ENCODE measurements at regions not wholly inside any gene's neighbourhood (a gene's known extent, or its start where the extent isn't known, plus 50 kb on each side); places are given as distances from the start of the nearest gene placed in this dataset.

- DNase-seq (ENCODE audit: low read depth in 1 of 2, low spot score in 1 of 2) (no peak), ATAC-seq (no peak), FAIRE-seq (no peak)
- no peak overlapping the region for H3K27ac ChIP-seq
- WGBS (ENCODE audit: missing lambda C conversion rate) = 81% methylated on average over 4 of the region's 4 CpGs
- H3K4me2 ChIP-seq = no peak overlapping the region
- CTCF ChIA-PET = interaction anchor here (0.6 to 1.3 kb wide), 4 partner anchors 33 to 58 kb away, joined by 3 read pairs; a partner anchor contains a TSS
- peaks cover 4% of the 10 kb centered on the region for H3K4me1 ChIP-seq
- TF ChIP-seq TFCP2L1 (CRISPR knock-in tag; IDR thresholded peaks at IDR 0.05) (no peak), HMGXB4 (CRISPR knock-in tag; IDR thresholded peaks at IDR 0.05; ENCODE audit: borderline replicate concordance) (no peak), CHD4 (IDR thresholded peaks at IDR 0.05; ENCODE audit: borderline replicate concordance) (no peak), FOSL2 (IDR thresholded peaks at IDR 0.05) (no peak), FOSL2 (CRISPR knock-in tag; IDR thresholded peaks at IDR 0.05) (no peak), PHF8 (IDR thresholded peaks at IDR 0.05; ENCODE audit: borderline replicate concordance, low read depth) (no peak), CBX8 (IDR thresholded peaks at IDR 0.05) (no peak), NFE2L2 (conservative IDR thresholded peaks at IDR 0.05; ENCODE audit: low read length) (no peak)
- no peak overlapping the region for H3K4me3 ChIP-seq
- 0 out of 3 replicates have a peak, but pooled peaks cover 2% of the 10 kb centered on the region for H3K9me3 ChIP-seq
- POLR2A ChIA-PET = no interaction called here
Observed at GRCh38 chr6:26269531-26270485, 95.2 kb upstream of the BTN3A2 start.

GRCh38 chr6:26270486-26270861, 94.5 kb upstream of the BTN3A2 start:
- Histone ChIP-seq H3K4me2 (no peak overlapping the region), H3K4me3 (no peak overlapping the region), H3K9me3 (0 out of 3 replicates have a peak, but pooled peaks cover 2% of the 10 kb centered on the region), H3K4me1 (peaks cover 9% of the 10 kb centered on the region), H3K27ac (no peak overlapping the region)
- FAIRE-seq (no peak), DNase-seq (ENCODE audit: low read depth in 1 of 2, low spot score in 1 of 2) (no peak), ATAC-seq (no peak)
- POLR2A ChIA-PET = no interaction called here
- TF ChIP-seq SMC3 (IDR thresholded peaks at IDR 0.05) (no peak), MAZ (IDR thresholded peaks at IDR 0.05; ENCODE audit: borderline replicate concordance, low read depth, low read length) (no peak), BHLHE40 (IDR thresholded peaks at IDR 0.05; ENCODE audit: low read depth, low read length) (no peak), MYC (IDR thresholded peaks at IDR 0.05; ENCODE audit: borderline replicate concordance, low read length) (no peak), RNF2 (IDR thresholded peaks at IDR 0.05; ENCODE audit: borderline replicate concordance, low read depth) (no peak), HOXB13 (CRISPR knock-in tag; IDR thresholded peaks at IDR 0.05; ENCODE audit: low read depth) (no peak), HEYL (CRISPR knock-in tag; IDR thresholded peaks at IDR 0.05) (no peak), FOSL2 (IDR thresholded peaks at IDR 0.05) (no peak), FOSL2 (CRISPR knock-in tag; IDR thresholded peaks at IDR 0.05) (no peak), EP300 (IDR thresholded peaks at IDR 0.05) (no peak), RARB (CRISPR knock-in tag; IDR thresholded peaks at IDR 0.05) (no peak), GATA3 (IDR thresholded peaks at IDR 0.05; ENCODE audit: borderline replicate concordance) (no peak), CEBPB (IDR thresholded peaks at IDR 0.05) (no peak)
- CTCF ChIA-PET = interaction anchor here (0.8 to 1.3 kb wide), 3 partner anchors 34 to 54 kb away, joined by 3 read pairs; a partner anchor contains a TSS
- 83% methylated on average over 10 of the region's 10 CpGs for WGBS (ENCODE audit: missing lambda C conversion rate)

- no peak overlapping the region for H3K4me3 ChIP-seq
- no peak overlapping the region for H3K4me2 ChIP-seq
- CTCF ChIA-PET = interaction anchor here (0.8 to 1.3 kb wide), 3 partner anchors 34 to 54 kb away, joined by 3 read pairs; a partner anchor contains a TSS
- H3K9me3 ChIP-seq = 0 out of 3 replicates have a peak, but pooled peaks cover 2% of the 10 kb centered on the region
- DNase-seq (ENCODE audit: low read depth in 1 of 2, low spot score in 1 of 2) (no peak), FAIRE-seq (no peak), ATAC-seq (no peak)
- peak overlapping the region in 1 of 2 experiments; percentile 96; a peak in 1 of 6 replicates for H3K27ac ChIP-seq
- H3K4me1 ChIP-seq = peaks cover 12% of the 10 kb centered on the region
- 98% methylated on average over 49 of the region's 49 CpGs for WGBS (ENCODE audit: missing lambda C conversion rate)
- POLR2A ChIA-PET = no interaction called here
- no peak for TF ChIP-seq HOXA7 (CRISPR knock-in tag; IDR thresholded peaks at IDR 0.05)
- TF ChIP-seq REST (IDR thresholded peaks at IDR 0.05) = no peak
- no peak for TF ChIP-seq RFX5 (IDR thresholded peaks at IDR 0.05)
- no peak for TF ChIP-seq SMC3 (IDR thresholded peaks at IDR 0.05)
- no peak for TF ChIP-seq RNF2 (IDR thresholded peaks at IDR 0.05; ENCODE audit: borderline replicate concordance, low read depth)
- no peak for TF ChIP-seq MYC (IDR thresholded peaks at IDR 0.05; ENCODE audit: borderline replicate concordance, low read length)
- TF ChIP-seq CTCF (IDR thresholded peaks at IDR 0.05) = no peak
- no peak for TF ChIP-seq CBX2 (IDR thresholded peaks at IDR 0.05; ENCODE audit: borderline replicate concordance, low read depth)
- no peak for TF ChIP-seq BHLHE40 (IDR thresholded peaks at IDR 0.05; ENCODE audit: low read depth, low read length)
Observed at GRCh38 chr6:26270903-26271667, 93.9 kb upstream of the BTN3A2 start.

All from A549 (cell line).